Liver (tissue), 7 donors: ENCODE measurements at regions not wholly inside any gene's neighbourhood (a gene's known extent, or its start where the extent isn't known, plus 50 kb on each side); places are given as distances from the start of the nearest gene placed in this dataset.
"Not testable (repeated sequence)": the region's sequence is repeated elsewhere in the genome, so short reads cannot be mapped to it uniquely, and the experiment has no call there.

Source experiments
- DNase-seq: peaks from one replicate; pipeline ENCODE4 v3.0.0-alpha.2; 2017; ENCODE audit warnings: low spot score
- H3K27ac ChIP-seq, 2 donors: one replicate each; pipeline ENCODE4 v1.7.0; 2013; ENCODE audit warnings: inconsistent platforms in 2 of 2, low read length in 2 of 2, control low read depth in 1 of 2, low read depth in 1 of 2, mild to moderate bottlenecking in 1 of 2
- H3K27me3 ChIP-seq, 4 donors: one replicate each; pipeline versions ENCODE4 v1.6.1 to v1.7.0; 2013; ENCODE audit warnings: low read length in 3 of 4, inconsistent platforms in 1 of 4, mild to moderate bottlenecking in 1 of 4, moderate library complexity in 1 of 4; ENCODE audit not compliant: control insufficient read depth in 4 of 4, insufficient read depth in 4 of 4
- H3K36me3 ChIP-seq, 4 donors: one replicate each; pipeline versions ENCODE4 v1.6.1 to v1.7.0; 2013; ENCODE audit warnings: low read length in 3 of 4, mild to moderate bottlenecking in 3 of 4, low read depth in 1 of 4, moderate library complexity in 1 of 4; ENCODE audit not compliant: control insufficient read depth in 4 of 4, insufficient read depth in 3 of 4
- H3K4me1 ChIP-seq, 4 donors: one replicate each; pipeline versions ENCODE4 v1.6.1 to v1.7.0; 2013; ENCODE audit warnings: low read length in 3 of 4, mild to moderate bottlenecking in 3 of 4, moderate library complexity in 1 of 4; ENCODE audit not compliant: control insufficient read depth in 4 of 4, insufficient read depth in 4 of 4
- H3K4me3 ChIP-seq, 3 donors: one replicate each; pipeline versions ENCODE4 v1.6.1 to v1.7.0; 2013; ENCODE audit warnings: low read length in 3 of 3, control low read depth in 1 of 3, low read depth in 1 of 3, mild to moderate bottlenecking in 1 of 3
- H3K9ac ChIP-seq, 2 donors: one replicate each; pipeline ENCODE4 v1.7.0; 2013; ENCODE audit warnings: low read length in 2 of 2, mild to moderate bottlenecking in 2 of 2, moderate library complexity in 2 of 2, control low read depth in 1 of 2, low read depth in 1 of 2
- H3K9me3 ChIP-seq, 4 donors: one replicate each; pipeline versions ENCODE4 v1.6.1 to v1.7.0; 2013; ENCODE audit warnings: low read length in 3 of 4; ENCODE audit not compliant: control insufficient read depth in 4 of 4
- ATF3 ChIP-seq: IDR thresholded peaks from 2 replicates; pipeline ENCODE4 v1.6.1; 2016; ENCODE audit warnings: antibody characterized with exemption
- EGR1 ChIP-seq, 2 donors: IDR thresholded peaks; 2 replicates each; pipeline ENCODE4 v1.6.1; 2016 to 2018; ENCODE audit warnings: antibody characterized with exemption in 2 of 2, low read depth in 2 of 2
- FOXA1 ChIP-seq: IDR thresholded peaks from 2 replicates; pipeline ENCODE4 v1.6.1; 2016; ENCODE audit warnings: antibody characterized with exemption
- HNF4A ChIP-seq, 2 donors: conservative IDR thresholded peaks; 2 replicates each; pipeline ENCODE4 v1.6.1; 2016; ENCODE audit warnings: antibody characterized with exemption in 2 of 2, mild to moderate bottlenecking in 2 of 2
- HNF4G ChIP-seq: IDR thresholded peaks from 2 replicates; pipeline ENCODE4 v1.6.1; 2016; ENCODE audit warnings: antibody characterized with exemption
- JUND ChIP-seq, 2 donors: IDR thresholded peaks; 2 replicates each; pipeline ENCODE4 v1.6.1; 2016; ENCODE audit warnings: antibody characterized with exemption in 2 of 2
- NR2F2 ChIP-seq: IDR thresholded peaks from 2 replicates; pipeline ENCODE4 v1.6.1; 2016; ENCODE audit warnings: antibody characterized with exemption
- RAD21 ChIP-seq, 2 donors: IDR thresholded peaks; 2 replicates each; pipeline ENCODE4 v1.6.1; 2016; ENCODE audit warnings: antibody characterized with exemption in 2 of 2, mild to moderate bottlenecking in 2 of 2
- RXRA ChIP-seq, 2 donors: IDR thresholded peaks; 2 replicates each; pipeline ENCODE4 v1.6.1; 2017 to 2018; ENCODE audit warnings: antibody characterized with exemption in 2 of 2, mild to moderate bottlenecking in 1 of 2
- SP1 ChIP-seq: IDR thresholded peaks from 2 replicates; pipeline ENCODE4 v1.6.1; 2018; ENCODE audit warnings: antibody characterized with exemption, mild to moderate bottlenecking
- TAF1 ChIP-seq: conservative IDR thresholded peaks from 2 replicates; pipeline ENCODE4 v1.6.1; 2016; ENCODE audit warnings: antibody characterized with exemption, mild to moderate bottlenecking
- YY1 ChIP-seq: IDR thresholded peaks from 2 replicates; pipeline ENCODE4 v1.6.1; 2016; ENCODE audit warnings: antibody characterized with exemption, mild to moderate bottlenecking
- WGBS: extraction: QIAGEN DNeasy Blood & Tissue Kit; methylation state at CpG from one replicate; pipeline ENCODE4 v1.1.7; 2013; 5-methylcytosine and 5-hydroxymethylcytosine counted together
- TF ChIP-seq, protein P1 (sequence below): IDR thresholded peaks from 2 replicates; pipeline ENCODE4 v1.6.1; 2016; ENCODE audit warnings: antibody characterized with exemption
- TF ChIP-seq, protein P2 (sequence below): IDR thresholded peaks from 2 replicates; pipeline ENCODE4 v1.6.1; 2016; ENCODE audit warnings: antibody characterized with exemption
- TF ChIP-seq, protein P3 (sequence below): IDR thresholded peaks from 2 replicates; pipeline ENCODE4 v1.6.1; 2016; ENCODE audit warnings: antibody characterized with exemption, mild to moderate bottlenecking
- donor health status: healthy.
- donor health status: healthy.
- donor health status: healthy.
- donor health status: healthy.

- 36% methylated on average over 1 of the region's 1 CpG for WGBS
- H3K4me1 ChIP-seq = no peaks in the 10 kb centered on the region
These were observed 333.9 kb upstream of the ATP10A start for GRCh38 chr15:26197060-26197459.

DNA sequence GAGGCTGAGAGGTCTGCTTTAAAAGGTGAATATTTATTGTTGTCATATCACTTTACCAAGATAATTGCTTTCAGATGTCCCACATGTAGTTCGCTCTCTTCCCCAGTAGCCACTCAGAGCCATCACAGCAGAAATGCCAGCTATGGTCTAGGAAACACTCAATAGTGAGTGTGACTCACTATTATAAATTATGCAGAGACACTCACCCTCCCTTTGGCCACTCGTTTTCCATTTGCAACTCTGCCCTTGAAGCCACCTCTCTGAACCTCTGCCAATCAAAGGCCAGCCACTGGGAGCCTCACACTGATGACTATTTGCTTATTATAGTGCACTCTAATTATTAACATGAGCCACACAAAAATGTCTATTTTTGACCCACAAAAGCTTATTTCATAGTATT lies 328.1 kb upstream of the ATP10A start:
- Histone ChIP-seq H3K27ac (no peak overlapping the region), H3K36me3 (no peaks in the 10 kb centered on the region), H3K27me3 (no peaks in the 10 kb centered on the region), H3K4me1 (no peaks in the 10 kb centered on the region), H3K9me3 (peaks cover 0 to 3% (median 0%) of the 10 kb centered on the region in 4 donors), H3K9ac (no peak overlapping the region), H3K4me3 (no peak overlapping the region)
- 57% methylated on average over 2 of the region's 2 CpGs for WGBS
- DNase-seq = no peak
- TF ChIP-seq JUND (IDR thresholded peaks at IDR 0.05) (no peak), HNF4A (conservative IDR thresholded peaks at IDR 0.05) (no peak), TAF1 (no peak), EGR1 (IDR thresholded peaks at IDR 0.05; ENCODE audit: low read depth in 2 of 2) (no peak), RXRA (IDR thresholded peaks at IDR 0.05) (no peak), ATF3 (no peak)
- TF ChIP-seq, protein P1, sequence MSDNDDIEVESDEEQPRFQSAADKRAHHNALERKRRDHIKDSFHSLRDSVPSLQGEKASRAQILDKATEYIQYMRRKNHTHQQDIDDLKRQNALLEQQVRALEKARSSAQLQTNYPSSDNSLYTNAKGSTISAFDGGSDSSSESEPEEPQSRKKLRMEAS = no peak

More at GRCh38 chr15:26197060-26197459, 333.9 kb upstream of the ATP10A start:
- Histone ChIP-seq H3K9ac (no peak overlapping the region), H3K4me3 (no peak overlapping the region), H3K27ac (no peak overlapping the region), H3K9me3 (no peaks in the 10 kb centered on the region), H3K36me3 (no peaks in the 10 kb centered on the region), H3K27me3 (no peaks in the 10 kb centered on the region)
- TF ChIP-seq HNF4G (no peak), RXRA (IDR thresholded peaks at IDR 0.05) (no peak), YY1 (no peak), FOXA1 (no peak), NR2F2 (no peak), RAD21 (IDR thresholded peaks at IDR 0.05) (no peak), SP1 (no peak), HNF4A (conservative IDR thresholded peaks at IDR 0.05) (no peak)
- TF ChIP-seq, protein P2, sequence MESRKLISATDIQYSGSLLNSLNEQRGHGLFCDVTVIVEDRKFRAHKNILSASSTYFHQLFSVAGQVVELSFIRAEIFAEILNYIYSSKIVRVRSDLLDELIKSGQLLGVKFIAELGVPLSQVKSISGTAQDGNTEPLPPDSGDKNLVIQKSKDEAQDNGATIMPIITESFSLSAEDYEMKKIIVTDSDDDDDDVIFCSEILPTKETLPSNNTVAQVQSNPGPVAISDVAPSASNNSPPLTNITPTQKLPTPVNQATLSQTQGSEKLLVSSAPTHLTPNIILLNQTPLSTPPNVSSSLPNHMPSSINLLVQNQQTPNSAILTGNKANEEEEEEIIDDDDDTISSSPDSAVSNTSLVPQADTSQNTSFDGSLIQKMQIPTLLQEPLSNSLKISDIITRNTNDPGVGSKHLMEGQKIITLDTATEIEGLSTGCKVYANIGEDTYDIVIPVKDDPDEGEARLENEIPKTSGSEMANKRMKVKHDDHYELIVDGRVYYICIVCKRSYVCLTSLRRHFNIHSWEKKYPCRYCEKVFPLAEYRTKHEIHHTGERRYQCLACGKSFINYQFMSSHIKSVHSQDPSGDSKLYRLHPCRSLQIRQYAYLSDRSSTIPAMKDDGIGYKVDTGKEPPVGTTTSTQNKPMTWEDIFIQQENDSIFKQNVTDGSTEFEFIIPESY = no peak
- TF ChIP-seq, protein P3, sequence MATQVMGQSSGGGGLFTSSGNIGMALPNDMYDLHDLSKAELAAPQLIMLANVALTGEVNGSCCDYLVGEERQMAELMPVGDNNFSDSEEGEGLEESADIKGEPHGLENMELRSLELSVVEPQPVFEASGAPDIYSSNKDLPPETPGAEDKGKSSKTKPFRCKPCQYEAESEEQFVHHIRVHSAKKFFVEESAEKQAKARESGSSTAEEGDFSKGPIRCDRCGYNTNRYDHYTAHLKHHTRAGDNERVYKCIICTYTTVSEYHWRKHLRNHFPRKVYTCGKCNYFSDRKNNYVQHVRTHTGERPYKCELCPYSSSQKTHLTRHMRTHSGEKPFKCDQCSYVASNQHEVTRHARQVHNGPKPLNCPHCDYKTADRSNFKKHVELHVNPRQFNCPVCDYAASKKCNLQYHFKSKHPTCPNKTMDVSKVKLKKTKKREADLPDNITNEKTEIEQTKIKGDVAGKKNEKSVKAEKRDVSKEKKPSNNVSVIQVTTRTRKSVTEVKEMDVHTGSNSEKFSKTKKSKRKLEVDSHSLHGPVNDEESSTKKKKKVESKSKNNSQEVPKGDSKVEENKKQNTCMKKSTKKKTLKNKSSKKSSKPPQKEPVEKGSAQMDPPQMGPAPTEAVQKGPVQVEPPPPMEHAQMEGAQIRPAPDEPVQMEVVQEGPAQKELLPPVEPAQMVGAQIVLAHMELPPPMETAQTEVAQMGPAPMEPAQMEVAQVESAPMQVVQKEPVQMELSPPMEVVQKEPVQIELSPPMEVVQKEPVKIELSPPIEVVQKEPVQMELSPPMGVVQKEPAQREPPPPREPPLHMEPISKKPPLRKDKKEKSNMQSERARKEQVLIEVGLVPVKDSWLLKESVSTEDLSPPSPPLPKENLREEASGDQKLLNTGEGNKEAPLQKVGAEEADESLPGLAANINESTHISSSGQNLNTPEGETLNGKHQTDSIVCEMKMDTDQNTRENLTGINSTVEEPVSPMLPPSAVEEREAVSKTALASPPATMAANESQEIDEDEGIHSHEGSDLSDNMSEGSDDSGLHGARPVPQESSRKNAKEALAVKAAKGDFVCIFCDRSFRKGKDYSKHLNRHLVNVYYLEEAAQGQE = no peak
- TF ChIP-seq, protein P1 = no peak
- no peak for DNase-seq

GRCh38 chr15:26186138-26186537 lies 323.0 kb upstream of the ATP10A start:
- H3K9ac ChIP-seq, H3K4me3 ChIP-seq, H3K27me3 ChIP-seq, H3K36me3 ChIP-seq, H3K27ac ChIP-seq, DNase-seq, H3K4me1 ChIP-seq, H3K9me3 ChIP-seq: not testable (repeated sequence)
- 82% methylated on average over 10 of the region's 10 CpGs for WGBS
